SU-DHL-6 (cell line): ENCODE measurements at regions not wholly inside any gene's neighbourhood (a gene's known extent, or its start where the extent isn't known, plus 50 kb on each side); places are given as distances from the start of the nearest gene placed in this dataset.

ENCODE experiments used
- EZH2phosphoT487 ChIP-seq: fragments of 200-600 bp; sonication (generic), shearing (Covaris generic); conservative IDR thresholded peaks from 2 replicates; pipeline ENCODE4 v1.6.1; 2018; ENCODE audit warnings: mild to moderate bottlenecking, antibody characterized with exemption, low read length, moderate library complexity, mixed read lengths
- TF ChIP-seq, protein P1 (sequence below): fragments of 200-600 bp; sonication (generic); IDR thresholded peaks from one replicate; pipeline ENCODE4 v1.5.1; 2017; ENCODE audit warnings: antibody characterized with exemption, mild to moderate bottlenecking, low read length, moderate library complexity; ENCODE audit not compliant: insufficient read depth, poor library complexity, severe bottlenecking

DNA sequence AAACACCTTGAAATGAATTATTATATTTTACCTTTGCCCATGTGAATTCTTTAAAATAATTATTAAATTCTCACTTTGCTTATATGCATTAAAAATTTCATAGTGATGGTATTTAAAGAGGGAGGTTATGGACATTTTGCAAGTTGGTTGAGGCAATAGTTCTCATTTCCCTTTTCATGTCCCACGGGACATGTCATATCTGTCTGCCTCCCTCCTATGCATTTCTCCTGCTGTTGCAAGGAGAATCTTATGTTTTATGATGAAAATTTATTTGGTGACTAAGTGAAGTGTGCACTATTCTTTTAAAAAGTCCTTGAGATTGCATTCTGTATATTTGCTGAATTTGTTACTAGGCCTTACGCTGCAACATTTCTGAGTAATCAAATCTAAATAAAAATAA is 67.2 kb downstream of the UTRN start:
- TF ChIP-seq, protein P1, sequence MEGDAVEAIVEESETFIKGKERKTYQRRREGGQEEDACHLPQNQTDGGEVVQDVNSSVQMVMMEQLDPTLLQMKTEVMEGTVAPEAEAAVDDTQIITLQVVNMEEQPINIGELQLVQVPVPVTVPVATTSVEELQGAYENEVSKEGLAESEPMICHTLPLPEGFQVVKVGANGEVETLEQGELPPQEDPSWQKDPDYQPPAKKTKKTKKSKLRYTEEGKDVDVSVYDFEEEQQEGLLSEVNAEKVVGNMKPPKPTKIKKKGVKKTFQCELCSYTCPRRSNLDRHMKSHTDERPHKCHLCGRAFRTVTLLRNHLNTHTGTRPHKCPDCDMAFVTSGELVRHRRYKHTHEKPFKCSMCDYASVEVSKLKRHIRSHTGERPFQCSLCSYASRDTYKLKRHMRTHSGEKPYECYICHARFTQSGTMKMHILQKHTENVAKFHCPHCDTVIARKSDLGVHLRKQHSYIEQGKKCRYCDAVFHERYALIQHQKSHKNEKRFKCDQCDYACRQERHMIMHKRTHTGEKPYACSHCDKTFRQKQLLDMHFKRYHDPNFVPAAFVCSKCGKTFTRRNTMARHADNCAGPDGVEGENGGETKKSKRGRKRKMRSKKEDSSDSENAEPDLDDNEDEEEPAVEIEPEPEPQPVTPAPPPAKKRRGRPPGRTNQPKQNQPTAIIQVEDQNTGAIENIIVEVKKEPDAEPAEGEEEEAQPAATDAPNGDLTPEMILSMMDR = no peak
- no peak for TF ChIP-seq EZH2phosphoT487
